Renal pelvis (tissue), 1 donor: ENCODE measurements at regions not wholly inside any gene's neighbourhood (a gene's known extent, or its start where the extent isn't known, plus 50 kb on each side); places are given as distances from the start of the nearest gene placed in this dataset.
"Not testable (repeated sequence)": the region's sequence is repeated elsewhere in the genome, so short reads cannot be mapped to it uniquely, and the experiment has no call there.

ENCODE experiments used
- DNase-seq: peaks from one replicate; pipeline ENCODE4 v3.0.0-alpha.2; 2013

DNA sequence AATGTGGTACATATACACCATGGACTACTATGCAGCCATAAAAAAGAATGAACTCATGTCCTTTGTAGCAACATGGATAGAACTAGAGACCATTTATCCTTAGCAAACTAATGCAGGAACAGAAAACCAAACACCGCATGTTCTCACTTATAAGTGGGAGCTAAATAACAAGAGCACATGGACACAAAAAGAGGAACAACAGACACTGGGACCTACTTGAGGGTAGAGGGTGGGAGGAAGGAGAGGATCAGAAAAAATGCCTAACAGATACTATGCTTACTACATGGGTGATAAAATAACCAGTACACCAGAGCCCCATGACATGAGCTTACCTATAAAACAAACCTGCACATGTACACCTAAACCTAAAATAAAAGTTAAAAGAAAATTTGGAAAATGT, 82.0 kb upstream of the ADRB2 start:
- not testable (repeated sequence) for DNase-seq

DNA sequence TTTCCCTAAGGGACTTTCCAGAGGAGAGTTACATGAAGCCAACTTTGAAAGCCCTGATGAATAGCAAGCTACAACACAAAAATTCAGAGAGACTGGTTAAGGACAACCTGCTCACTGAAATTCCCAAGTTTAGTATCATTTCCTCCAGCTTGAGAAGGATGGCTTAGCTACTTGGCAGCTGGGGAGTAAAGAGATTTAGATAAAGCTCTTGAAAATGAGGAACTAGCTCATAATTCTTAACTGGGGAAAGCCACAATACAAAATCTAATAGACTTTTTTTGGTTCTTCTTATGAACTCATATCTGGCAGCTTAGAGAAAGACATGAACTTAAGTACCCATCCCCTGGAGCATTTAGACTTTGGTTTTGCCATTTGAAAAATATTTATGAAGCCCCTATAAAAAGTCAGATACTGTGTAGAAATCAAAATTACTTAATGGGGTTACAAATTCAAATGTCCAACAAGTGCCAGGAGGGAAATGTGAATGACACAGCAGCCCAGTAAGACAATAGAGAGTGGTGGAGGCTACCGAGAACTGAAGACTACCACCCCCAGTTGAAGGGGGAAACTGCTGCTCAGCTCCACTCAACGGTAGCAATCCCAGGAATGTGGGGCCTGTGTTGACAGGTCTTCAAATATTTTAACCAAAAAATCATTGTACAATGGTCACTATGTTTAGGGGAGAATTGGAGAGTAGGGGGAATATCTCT, 79.4 kb upstream of the ADRB2 start:
- no peak for DNase-seq

DNA sequence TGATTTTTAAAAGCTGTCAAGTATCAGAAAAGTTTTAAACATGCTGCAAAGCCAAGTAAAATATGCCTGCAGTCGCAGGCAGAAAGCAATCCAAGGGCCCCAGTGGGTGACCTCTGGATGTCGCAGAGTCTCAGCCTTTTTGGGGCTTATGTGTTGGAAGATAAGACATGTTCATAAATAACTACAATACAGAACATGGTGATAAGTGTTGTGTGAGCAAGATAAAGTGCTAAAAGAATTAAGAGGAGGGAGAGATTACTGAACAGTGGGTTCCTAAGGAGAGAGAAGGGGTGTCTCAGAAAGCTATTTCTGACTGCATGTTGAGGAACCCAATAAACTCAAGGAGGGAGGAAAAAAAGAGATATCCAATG, 78.9 kb upstream of the ADRB2 start:
- DNase-seq: no peak

DNA sequence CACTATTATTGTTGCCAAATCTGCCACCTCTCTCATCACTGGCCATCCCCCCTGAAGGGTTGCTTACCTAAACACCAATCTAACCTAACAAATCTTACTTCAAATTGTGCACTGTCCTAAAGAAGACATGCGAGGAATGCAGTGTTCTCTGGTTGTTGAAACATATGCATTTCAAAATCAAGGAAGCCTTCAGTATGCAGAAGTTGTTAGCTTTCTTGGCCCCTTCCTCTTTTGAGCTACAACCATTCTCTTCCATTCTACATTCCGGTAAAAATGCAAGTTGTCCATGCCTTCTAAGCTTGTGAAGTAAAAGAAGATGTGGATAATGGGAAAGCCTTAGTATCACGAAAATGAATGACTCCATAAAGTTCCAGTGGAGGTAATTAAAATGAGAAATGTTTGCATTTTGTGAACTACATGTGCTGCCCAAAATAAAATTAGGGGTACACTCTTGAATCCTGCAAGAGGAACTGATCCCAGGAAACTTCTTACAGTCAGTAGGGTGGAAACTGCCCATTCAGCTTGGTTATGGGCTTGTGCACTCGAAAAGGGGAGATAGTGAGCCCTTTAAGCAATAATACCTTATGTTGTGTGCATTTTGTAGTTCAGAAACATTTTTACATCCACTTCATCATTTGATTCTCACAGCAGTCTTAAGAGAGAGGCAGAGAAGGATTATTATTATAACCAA, 77.6 kb upstream of the ADRB2 start:
- no peak for DNase-seq

DNA sequence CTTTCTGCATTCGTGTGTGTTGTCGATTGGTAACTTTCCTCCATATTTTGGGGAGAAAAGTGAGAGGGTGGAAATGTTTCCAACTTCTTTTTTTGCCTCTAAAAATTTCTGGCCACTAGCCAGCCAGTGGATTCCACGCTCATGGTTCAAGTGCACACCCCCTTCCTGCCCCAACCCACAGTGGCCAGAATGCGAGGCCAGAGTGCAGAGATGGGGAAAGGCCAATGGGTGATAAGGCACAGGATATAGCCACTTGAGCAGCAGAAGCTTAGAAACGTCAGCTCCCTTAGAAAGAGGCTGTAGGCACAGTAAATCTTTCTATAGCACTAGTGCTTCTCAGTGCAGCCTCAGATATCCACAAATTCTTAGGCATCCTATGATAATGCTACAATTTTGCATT, 75.8 kb upstream of the ADRB2 start:
- no peak for DNase-seq

DNA sequence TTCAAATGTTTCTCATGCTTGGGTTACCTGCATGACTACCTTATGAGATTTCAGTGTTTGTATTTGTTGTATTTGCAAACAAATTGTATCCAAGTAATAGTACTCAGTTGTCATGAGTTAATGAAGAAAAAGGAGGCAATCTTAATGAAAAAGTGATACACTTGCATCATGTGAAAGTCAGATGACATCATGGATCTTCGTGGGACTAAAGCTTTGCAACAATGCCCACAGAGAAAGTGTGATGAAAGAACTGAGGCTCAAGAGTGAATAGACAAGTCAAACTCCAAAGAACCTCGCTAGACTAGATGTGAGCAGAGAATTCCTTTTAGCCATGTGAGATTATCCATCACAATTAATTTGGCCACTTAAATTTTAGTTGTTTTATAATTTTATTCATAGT, 75.4 kb upstream of the ADRB2 start:
- no peak for DNase-seq

DNA sequence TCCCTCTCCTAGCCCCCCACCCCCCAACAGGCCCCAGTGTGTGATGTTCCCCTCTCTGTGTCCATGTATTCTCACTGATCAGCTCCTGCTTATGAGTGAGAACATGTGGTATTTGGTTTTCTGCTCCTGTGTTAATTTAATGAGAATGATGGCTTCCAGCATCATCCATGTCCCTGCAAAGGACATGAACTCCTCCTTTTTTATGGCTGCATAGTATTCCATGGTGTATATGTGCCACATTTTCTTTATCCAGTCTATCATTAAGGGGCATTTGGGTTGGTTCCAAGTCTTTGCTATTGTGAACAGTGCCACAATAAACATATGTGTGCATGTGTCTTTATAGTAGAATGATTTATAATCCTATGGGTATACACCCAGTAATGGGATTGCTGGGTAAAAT, 74.0 kb upstream of the ADRB2 start:
- not testable (repeated sequence) for DNase-seq

DNA sequence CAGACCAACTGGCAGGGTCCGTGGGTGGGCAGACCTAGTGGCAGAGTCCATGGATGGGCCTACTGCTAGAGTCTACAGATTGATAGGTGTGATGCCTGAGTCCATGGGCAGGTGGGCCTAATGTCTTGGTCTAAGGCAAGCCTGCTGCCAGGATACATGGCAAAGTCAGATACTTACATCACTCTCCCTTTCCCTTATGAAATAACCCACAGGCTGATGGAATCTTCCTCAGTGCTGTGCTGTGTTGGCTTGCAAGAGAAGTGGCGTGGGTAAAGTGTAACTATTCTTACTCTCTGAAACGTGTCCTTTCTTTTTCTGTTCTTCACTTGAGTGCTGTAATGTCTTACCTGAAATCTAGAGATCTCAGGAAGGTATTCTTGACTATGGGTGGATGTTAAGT, 67.3 kb upstream of the ADRB2 start:
- DNase-seq: no peak

DNA sequence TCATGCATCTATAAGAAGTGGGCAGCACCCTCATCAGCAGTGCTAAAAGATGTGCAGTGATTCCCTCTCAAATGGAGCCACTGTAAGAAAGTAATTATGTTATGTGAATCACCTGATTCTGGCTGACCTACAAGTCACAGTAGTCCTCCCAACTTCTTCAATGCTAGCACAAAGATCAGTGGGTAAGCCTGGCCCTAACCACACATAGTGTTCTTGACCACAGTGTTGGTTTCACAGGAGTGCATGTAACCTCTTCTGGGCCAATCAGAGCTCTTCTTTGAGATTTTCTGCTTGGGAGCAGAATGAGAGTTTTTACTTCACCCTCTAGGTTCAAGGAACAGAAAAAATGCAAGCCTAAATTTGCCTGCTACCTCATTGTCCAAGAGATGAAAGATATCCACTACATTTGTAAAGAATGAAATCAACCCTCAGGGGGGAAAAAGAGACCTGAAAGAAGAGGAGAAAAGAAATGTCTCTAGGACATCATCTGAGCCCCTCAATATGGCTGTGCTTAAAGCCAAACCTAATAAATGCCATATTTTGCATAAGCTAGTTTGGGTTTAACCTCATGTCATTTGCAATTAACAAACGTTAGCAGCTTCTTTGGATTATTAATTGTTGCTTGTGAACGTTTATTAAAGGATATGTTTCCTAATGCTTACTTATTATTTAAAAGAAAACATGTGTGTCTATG, 65.3 kb upstream of the ADRB2 start:
- DNase-seq: no peak

DNA sequence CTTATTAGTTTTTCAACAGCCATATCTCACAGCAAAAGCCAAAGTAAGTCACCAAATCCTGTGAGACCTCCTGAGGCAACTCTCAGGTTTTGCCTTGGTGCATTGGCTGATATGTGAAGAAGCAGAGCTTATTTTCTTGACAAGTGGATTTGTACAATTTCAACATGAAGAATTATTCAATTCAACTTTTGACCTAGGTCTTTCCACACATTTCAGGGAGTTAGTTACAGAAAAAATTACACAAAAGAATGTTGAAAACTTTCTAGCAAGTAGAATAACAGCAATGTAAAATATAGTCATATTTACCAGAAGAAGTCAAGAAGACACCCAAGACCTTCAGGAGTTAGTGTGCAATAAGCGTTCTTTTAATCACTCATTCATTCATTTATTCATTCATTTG, 62.4 kb upstream of the ADRB2 start:
- DNase-seq: no peak

DNA sequence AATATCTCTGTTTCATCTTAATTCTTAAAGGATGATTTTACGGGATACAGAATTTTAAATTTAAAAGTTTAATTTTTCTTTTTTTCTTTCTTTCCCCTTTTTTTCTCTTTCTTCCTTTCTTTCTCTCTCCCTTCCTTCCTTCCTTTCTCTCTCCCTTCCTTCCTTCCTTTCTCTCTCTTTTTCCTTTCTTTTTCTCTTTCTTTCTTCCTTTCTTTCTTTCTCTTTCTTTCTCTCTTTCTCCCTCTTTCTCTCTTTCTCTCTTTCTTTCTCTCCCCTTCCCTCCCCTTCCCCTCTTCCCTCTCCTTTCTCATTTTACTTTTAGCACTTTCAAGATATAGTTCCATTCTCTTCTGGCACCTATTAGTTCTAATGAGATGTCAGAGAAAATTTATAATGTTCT, 61.4 kb upstream of the ADRB2 start:
- no peak for DNase-seq

DNA sequence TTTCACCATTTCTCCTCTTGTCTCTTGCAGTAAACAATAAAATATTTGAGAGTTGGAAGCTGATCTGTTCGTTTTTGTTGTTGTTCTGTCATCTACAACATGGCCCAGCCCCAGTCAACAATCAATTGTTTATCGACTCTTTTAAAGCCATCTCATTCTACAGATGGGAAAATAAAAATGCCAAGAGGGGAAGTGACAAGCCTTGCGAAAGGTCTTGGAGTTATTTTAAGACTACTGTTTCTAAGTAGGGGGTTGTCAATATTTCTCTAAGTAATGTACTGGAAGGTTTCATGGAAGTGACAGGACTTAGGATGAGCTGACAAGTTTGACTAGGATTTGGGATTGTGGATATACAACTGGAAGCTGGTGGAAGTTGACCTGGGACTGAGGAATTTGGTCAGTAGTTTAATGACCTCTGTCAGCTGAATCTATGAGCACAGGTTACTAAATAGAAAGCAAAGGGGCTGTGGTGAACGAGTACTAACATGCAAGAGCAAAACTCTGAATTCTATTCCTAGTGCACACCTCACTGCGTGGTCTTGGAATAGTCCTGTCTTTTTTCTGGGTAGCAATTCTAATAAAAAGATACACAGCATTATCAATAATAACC, 57.5 kb upstream of the ADRB2 start:
- no peak for DNase-seq

DNA sequence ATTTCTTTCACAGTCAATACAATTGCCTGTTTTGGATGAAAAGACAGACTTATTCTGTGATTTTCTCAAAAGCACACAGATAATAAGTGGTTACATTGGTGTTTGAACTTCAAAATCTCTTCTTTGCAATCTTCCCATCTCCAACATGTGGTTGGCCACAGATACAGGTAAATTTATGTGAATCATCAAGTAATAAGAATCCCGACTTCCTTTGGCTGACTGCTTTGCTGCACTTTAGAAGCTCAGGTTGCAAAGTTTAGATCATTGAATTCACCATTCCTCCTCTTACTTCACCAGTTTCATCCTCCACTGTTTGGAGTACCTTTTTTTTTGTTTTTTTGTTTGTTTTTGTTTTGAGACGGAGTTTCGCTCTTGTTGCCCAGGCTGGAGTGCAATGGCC, 56.5 kb upstream of the ADRB2 start:
- no peak for DNase-seq

DNA sequence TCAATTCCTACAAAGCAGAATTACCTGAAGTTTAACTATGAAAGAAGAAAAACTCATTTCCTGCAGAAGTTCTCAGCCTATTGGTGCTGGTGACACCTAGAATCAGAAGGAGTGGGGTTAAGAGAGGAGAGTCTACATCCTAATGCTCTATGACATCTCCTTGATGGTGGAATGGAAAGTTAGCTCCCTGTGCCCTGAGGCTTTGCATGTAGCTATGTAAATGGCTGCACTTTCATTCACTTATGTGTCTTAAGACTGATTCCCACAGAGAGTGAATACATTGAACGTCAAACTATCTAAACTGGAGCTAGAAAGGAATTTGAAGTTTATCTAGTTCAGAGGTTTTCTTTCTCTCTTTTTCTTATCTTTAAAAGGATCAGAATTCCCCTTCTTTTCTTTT, 52.1 kb upstream of the ADRB2 start:
- DNase-seq: no peak

DNA sequence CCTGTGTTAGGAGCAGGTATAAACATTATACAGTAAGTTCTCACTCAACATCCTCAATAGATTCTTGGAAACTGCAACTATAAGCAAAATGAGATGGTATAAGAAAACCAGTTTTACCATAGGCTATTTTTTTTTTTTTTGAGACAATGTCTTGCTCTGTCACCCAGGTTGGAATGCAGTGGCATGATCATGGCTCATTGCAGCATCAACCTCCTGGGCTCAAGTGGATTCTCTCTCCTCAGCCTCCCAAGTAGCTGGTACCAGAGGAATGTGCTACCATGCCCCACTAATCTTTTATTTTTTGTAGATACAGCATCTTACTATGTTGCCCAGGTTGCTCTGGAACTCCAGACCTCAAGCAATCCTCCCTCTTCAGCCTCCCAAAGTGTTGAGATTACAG, 50.1 kb upstream of the ADRB2 start:
- DNase-seq: no peak
